ENCODE measurements at regions not wholly inside any gene's neighbourhood (a gene's known extent, or its start where the extent isn't known, plus 50 kb on each side); places are given as distances from the start of the nearest gene placed in this dataset.

DNA sequence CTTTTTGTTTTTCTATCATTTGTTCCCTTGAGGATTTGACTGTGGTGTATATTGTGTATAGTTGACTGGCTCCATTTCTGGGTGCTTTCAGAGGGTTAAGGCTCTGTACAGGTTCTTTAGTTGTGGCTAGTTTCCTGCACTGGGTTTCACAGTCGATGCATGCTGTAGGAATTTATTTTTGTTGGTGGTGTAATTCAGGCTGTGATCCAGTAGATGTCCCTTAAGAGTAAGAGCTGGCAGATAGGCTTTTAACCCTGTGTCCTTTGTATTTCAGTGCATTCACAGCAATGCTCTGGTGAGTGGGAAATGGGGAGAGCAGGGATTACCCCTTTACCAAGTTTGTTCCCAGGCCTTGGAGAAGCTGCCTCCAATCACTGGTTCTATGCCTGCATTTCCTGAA is 112.9 kb downstream of the SPATA31D1 start:
- ChIA-PET POLR2A (ENCODE audit: low non-redundant PET) (interaction anchor here (0.5 kb wide), 1 partner anchor 73 kb away, joined by 3 read pairs; no protein-coding TSS in a partner anchor), CTCF (no interaction called here)
- TF ChIP-seq CTCF (conservative IDR thresholded peaks at IDR 0.05; ENCODE audit: low read depth): no peak
- no peak overlapping the region for H3K27ac ChIP-seq
- no peak for DNase-seq (ENCODE audit: low spot score)

DNA sequence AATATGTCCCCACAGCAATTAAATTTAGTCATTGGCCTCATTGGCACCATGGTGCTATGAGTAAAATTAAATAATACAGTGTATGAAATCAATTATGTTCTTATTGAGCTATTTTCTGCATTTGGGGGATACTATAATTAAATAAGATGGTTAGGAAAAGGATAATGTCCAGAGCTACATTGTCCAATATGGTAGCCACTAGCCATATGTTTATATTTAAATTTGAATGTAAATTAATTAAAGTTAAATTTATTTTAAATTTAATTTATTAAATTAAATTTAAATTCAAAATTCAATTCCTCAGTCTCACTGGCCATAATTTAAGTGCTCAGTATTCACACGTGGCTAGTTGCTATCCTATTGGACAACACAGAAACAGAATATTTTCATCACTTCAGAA is 115.7 kb downstream of the SPATA31D1 start:
- no peak overlapping the region for H3K27ac ChIP-seq
- DNase-seq (ENCODE audit: low spot score): no peak
- CTCF ChIA-PET: interaction anchor here (0.6 kb wide), 1 partner anchor 789 kb away, joined by 7 read pairs; no protein-coding TSS in a partner anchor
- TF ChIP-seq CTCF (conservative IDR thresholded peaks at IDR 0.05; ENCODE audit: low read depth): no peak
- POLR2A ChIA-PET (ENCODE audit: low non-redundant PET): interaction anchor here (0.6 kb wide), 1 partner anchor 638 kb away, joined by 6 read pairs; no protein-coding TSS in a partner anchor

GRCh38 chr9:82105729-82106128 is 117.2 kb downstream of the SPATA31D1 start:
- no peak overlapping the region for H3K27ac ChIP-seq
- TF ChIP-seq CTCF (conservative IDR thresholded peaks at IDR 0.05; ENCODE audit: low read depth): no peak
- CTCF ChIA-PET: no interaction called here
- no peak for DNase-seq (ENCODE audit: low spot score)
- POLR2A ChIA-PET (ENCODE audit: low non-redundant PET): no interaction called here

GRCh38 chr9:82106536-82106935 is 118.0 kb downstream of the SPATA31D1 start:
- CTCF ChIA-PET: interaction anchor here (0.6 kb wide), 1 partner anchor 34 kb away, joined by 3 read pairs; no protein-coding TSS in a partner anchor
- H3K27ac ChIP-seq: no peak overlapping the region
- POLR2A ChIA-PET (ENCODE audit: low non-redundant PET): no interaction called here
- no peak for TF ChIP-seq CTCF (conservative IDR thresholded peaks at IDR 0.05; ENCODE audit: low read depth)
- DNase-seq (ENCODE audit: low spot score): no peak

DNA sequence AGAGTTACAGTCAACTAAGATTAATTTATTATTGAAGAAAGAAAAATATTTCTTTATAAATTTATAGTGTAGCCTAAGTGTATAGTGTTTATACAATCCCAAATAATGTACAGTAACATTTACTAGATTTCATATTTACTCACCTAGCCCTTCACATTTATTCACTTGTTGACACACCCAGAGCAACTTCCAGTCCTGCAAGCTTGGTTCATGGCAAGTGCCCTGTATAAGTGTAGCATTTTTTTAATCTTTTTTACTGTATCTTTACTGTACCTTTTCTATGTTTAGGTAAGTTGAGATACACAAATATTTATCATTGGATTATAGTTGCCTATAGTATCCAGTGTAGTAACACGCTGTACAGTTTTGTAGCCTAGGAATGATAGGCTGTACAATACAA is 119.9 kb downstream of the SPATA31D1 start:
- TF ChIP-seq CTCF (conservative IDR thresholded peaks at IDR 0.05; ENCODE audit: low read depth): no peak
- no peak for DNase-seq (ENCODE audit: low spot score)
- no peak overlapping the region for H3K27ac ChIP-seq
- ChIA-PET CTCF (interaction anchor here (0.6 kb wide), 1 partner anchor 250 kb away, joined by 3 read pairs; no protein-coding TSS in a partner anchor), POLR2A (ENCODE audit: low non-redundant PET) (no interaction called here)

DNA sequence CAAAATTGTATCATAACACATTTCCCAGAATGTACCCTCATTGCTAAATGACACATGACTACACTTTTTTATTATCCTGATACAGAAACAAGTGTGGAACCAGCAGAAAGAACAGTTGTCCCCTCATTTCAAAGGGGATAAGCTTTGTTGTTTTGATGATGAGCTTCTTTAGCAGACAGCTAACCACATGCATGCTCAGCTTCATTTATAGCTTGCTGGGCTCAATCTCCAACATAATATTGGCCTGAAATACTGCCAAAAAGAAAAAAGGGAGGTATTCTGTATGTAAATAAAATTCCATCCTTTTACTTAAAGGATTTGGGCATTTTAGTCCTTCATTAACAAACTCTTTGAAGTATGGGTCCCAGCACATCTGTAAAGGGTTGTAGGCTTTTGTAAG is 120.4 kb downstream of the SPATA31D1 start:
- CTCF ChIA-PET: no interaction called here
- DNase-seq (ENCODE audit: low spot score): no peak
- TF ChIP-seq CTCF (conservative IDR thresholded peaks at IDR 0.05; ENCODE audit: low read depth): no peak

DNA sequence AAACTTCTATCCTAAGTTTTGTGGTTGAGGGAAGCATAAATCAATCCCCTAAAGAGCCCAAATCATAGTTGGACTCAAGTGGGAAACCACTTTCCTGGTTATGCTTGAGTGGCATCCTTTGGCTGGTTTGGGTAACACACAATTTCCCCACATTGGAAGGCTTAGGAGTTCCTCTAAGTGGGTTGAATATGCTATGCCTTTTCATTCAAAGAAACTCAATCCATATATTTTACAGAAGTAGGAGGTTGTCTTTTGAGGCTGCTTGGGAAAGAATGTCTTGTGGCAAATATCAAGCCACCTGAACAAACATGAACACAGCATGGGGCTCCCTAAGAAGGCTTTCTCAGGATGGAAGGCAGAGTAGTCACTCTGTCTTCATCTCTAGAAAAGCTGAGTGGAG is 121.1 kb downstream of the SPATA31D1 start:
- TF ChIP-seq CTCF (conservative IDR thresholded peaks at IDR 0.05; ENCODE audit: low read depth): no peak
- CTCF ChIA-PET: no interaction called here
- DNase-seq (ENCODE audit: low spot score): no peak
- H3K27ac ChIP-seq: no peak overlapping the region
- POLR2A ChIA-PET (ENCODE audit: low non-redundant PET): no interaction called here

More for the DNA sequence above, 120.4 kb downstream of the SPATA31D1 start:
- POLR2A ChIA-PET (ENCODE audit: low non-redundant PET): no interaction called here
- H3K27ac ChIP-seq: no peak overlapping the region

All from RWPE1 (cell line).